HAP-1 (cell line): ENCODE measurements at regions not wholly inside any gene's neighbourhood (a gene's known extent, or its start where the extent isn't known, plus 50 kb on each side); places are given as distances from the start of the nearest gene placed in this dataset.

ENCODE experiments used
- DNase-seq, 2 experiments: peaks; one replicate each; pipeline ENCODE4 v3.0.0-alpha.2; 2016 to 2020; ENCODE audit warnings: low spot score in 2 of 2
- H3K27me3 ChIP-seq: fragments of 250-450 bp; sonication (Bioruptor Pico); 2 replicates; pipeline ENCODE4 v1.5.1; 2020; ENCODE audit warnings: low read depth, mild to moderate bottlenecking, moderate library complexity
- H3K36me3 ChIP-seq: fragments of 250-450 bp; sonication (Bioruptor Pico); replicated peaks from 2 replicates; pipeline ENCODE4 v1.5.1; 2020; ENCODE audit warnings: mild to moderate bottlenecking
- H3K4me1 ChIP-seq: fragments of 250-450 bp; sonication (Bioruptor Pico); 2 replicates; pipeline ENCODE4 v1.5.1; 2020; ENCODE audit warnings: mild to moderate bottlenecking
- H3K4me3 ChIP-seq: fragments of 250-450 bp; sonication (Bioruptor Pico); 2 replicates; pipeline ENCODE4 v1.5.1; 2020; ENCODE audit warnings: mild to moderate bottlenecking, moderate library complexity
- H3K9me3 ChIP-seq: fragments of 250-450 bp; sonication (Bioruptor Pico); 2 replicates; pipeline ENCODE4 v1.5.1; 2020; ENCODE audit warnings: mild to moderate bottlenecking, moderate library complexity
- in situ Hi-C: fragments of 300-500 bp; cut with MboI; formaldehyde crosslinking; loops from 3 replicates; pipeline ENCODE4 v1.14.3; 2020; ENCODE audit warnings: low sequenced_read_pairs, inconsistent platforms, mixed read lengths

GRCh38 chr3:70558956-70559355 is 246.5 kb upstream of the MDFIC2 start:
- Histone ChIP-seq H3K9me3 (no peaks in the 10 kb centered on the region), H3K4me3 (no peak overlapping the region), H3K4me1 (no peaks in the 10 kb centered on the region), H3K27me3 (no peaks in the 10 kb centered on the region), H3K36me3 (no peaks in the 10 kb centered on the region)
- in situ Hi-C loops = no loop called here
- no peak for DNase-seq

DNA sequence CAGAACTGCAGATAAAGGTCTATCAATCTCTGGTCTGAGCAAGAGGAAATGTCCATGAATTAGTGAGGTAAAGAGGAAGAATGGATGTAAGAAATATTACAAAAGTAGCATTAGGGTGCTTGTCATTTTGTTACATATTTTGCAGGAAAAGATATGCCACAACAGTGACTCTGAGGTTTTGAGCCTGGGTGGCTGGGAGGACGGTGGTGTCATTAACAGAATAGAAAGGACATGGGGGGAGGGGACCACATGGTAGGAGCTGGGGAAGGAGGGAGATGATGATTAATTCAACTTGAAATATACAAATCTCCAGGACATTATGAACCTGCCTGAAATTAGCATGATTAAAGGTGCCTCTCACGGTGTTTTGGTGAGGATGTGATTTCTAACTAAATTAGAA is 245.5 kb upstream of the MDFIC2 start:
- Histone ChIP-seq H3K9me3 (no peaks in the 10 kb centered on the region), H3K36me3 (no peaks in the 10 kb centered on the region), H3K4me3 (no peak overlapping the region), H3K4me1 (no peaks in the 10 kb centered on the region), H3K27me3 (no peaks in the 10 kb centered on the region)
- in situ Hi-C loops = no loop called here
- no peak for DNase-seq

DNA sequence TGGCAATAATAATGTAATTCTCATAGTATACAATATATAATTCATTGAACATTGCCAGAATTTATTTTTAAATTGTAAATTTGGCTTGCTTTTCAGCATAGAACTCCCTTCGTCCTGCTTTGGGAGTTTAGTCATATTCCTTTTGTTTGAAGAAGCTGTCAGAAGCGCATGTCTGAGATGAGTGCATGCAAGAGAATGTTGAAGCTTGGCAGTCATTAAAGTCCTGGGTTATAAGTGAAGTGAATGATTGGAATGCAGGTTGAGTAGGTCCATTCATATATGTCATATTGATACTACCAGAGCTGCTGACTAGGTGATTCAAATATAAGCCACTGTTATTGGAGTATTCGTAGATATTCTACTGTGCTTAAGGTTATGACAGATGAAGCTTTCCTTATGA is 243.6 kb upstream of the MDFIC2 start:
- H3K27me3 ChIP-seq = no peaks in the 10 kb centered on the region

GRCh38 chr3:70554170-70554569 is 241.7 kb upstream of the MDFIC2 start:
- Histone ChIP-seq H3K27me3 (no peaks in the 10 kb centered on the region), H3K9me3 (no peaks in the 10 kb centered on the region), H3K4me3 (no peak overlapping the region), H3K36me3 (no peaks in the 10 kb centered on the region), H3K4me1 (no peaks in the 10 kb centered on the region)
- in situ Hi-C loops = no loop called here
- no peak for DNase-seq

More for the DNA sequence above, 243.6 kb upstream of the MDFIC2 start:
- Histone ChIP-seq H3K9me3 (no peaks in the 10 kb centered on the region), H3K4me1 (no peaks in the 10 kb centered on the region), H3K4me3 (no peak overlapping the region), H3K36me3 (no peaks in the 10 kb centered on the region)
- no peak for DNase-seq
- in situ Hi-C loops = no loop called here

- Histone ChIP-seq H3K4me1 (no peaks in the 10 kb centered on the region; the same call in 1 of the 2 replicates), H3K4me3 (no peak overlapping the region), H3K36me3 (no peaks in the 10 kb centered on the region), H3K9me3 (no peaks in the 10 kb centered on the region), H3K27me3 (no peaks in the 10 kb centered on the region)
- peak in 1 of 2 experiments; percentile 63 for DNase-seq
- in situ Hi-C loops = no loop called here
Measured at GRCh38 chr3:70550723-70551319, 238.4 kb upstream of the MDFIC2 start.

DNA sequence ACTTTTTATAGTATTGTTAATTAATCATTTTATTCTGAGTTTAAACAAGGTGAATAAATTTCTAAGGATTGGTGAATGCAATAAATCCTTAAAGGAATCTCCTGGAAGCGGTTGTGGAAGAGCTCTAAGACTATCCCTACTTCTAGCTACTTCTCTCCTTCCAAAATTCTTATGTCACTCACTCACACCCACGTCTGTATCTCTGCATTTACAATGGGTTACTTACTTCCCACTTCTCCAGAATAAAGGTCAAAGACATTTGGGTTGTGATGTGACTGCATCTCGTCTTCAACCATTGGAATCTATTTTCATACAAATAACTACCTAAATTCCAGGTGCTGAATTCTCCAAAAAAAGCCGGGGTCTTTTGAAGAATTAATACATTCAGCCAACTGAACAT is 234.2 kb upstream of the MDFIC2 start:
- no peak for DNase-seq
- no peaks in the 10 kb centered on the region; the same call in 1 of the 2 replicates for H3K9me3 ChIP-seq
- no peaks in the 10 kb centered on the region for H3K27me3 ChIP-seq
- in situ Hi-C loops = loop anchor here (25.0 kb wide), 1 partner anchor 1116 kb away; no protein-coding TSS in a partner anchor
- H3K4me3 ChIP-seq = no peak overlapping the region
- no peaks in the 10 kb centered on the region for H3K36me3 ChIP-seq
- no peaks in the 10 kb centered on the region; the same call in 1 of the 2 replicates for H3K4me1 ChIP-seq

DNA sequence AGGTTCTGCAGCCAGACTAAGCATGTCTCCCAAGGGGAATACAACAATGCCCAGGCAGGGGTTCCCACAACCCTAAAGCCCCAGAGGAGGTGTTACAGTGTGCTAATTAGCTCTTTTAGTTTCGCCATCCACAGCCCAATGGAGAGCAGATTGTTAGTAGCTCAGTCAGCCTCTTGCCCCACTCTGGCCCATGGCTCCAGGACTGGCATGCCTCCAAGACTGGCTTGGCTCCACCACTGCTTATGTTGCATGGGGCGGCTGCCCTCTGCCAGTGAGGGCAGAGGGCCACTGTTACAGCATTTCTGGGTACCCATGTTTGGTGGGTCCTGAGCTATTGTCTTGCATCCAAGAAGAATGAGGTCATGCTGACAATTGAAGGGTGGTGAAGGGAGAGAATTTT is 231.1 kb upstream of the MDFIC2 start:
- no peak for DNase-seq
- H3K36me3 ChIP-seq = no peaks in the 10 kb centered on the region
- H3K27me3 ChIP-seq = no peaks in the 10 kb centered on the region
- H3K4me1 ChIP-seq = no peaks in the 10 kb centered on the region; the same call in 1 of the 2 replicates
- H3K4me3 ChIP-seq = no peak overlapping the region
- H3K9me3 ChIP-seq = no peaks in the 10 kb centered on the region; the same call in 1 of the 2 replicates
- in situ Hi-C loops = loop anchor here (25.0 kb wide), 1 partner anchor 1119 kb away; no protein-coding TSS in a partner anchor

DNA sequence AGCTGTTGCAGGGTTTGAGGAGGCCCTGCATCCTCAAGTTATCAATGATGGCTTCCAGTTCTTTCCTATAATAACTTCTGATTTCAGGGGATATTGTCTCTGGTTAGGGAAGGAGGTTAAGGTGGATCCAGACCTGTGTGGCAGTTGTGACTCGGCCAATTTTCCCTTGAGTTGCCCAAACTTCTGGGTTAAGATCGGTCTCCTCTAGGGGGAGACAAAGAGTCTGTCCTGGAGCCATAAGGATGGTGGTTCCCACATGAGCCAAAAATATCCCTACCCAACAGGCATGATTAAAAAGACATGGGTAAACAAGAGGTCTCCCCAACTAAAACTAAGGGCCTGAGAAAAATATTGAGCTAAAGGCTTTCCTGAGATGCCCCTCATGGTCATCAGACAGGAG is 227.5 kb upstream of the MDFIC2 start:
- Histone ChIP-seq H3K27me3 (no peaks in the 10 kb centered on the region), H3K4me1 (no peaks in the 10 kb centered on the region), H3K4me3 (no peak overlapping the region), H3K9me3 (no peaks in the 10 kb centered on the region; the same call in 1 of the 2 replicates), H3K36me3 (no peaks in the 10 kb centered on the region)
- in situ Hi-C loops = loop anchor here (25.0 kb wide), 1 partner anchor 1122 kb away; no protein-coding TSS in a partner anchor
- DNase-seq = peak in 1 of 2 experiments; percentile 14

DNA sequence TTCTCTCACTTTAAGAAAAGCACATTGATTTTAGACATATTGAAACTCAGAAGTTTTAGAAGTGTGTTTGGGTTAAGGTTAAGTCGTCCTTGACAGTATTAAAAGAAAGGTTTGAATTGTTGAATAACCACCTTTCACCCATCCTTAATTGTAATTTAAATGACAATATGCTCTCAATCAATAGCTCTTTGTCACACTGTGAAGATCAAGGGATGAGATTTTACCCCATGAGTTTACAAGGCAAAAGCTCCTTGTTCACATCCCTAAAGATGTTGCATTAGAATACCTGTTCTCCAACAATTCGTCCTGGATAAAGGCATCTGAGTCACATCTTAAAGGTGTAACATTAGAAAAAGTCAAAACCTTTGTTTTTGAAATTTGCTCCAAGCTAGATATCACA is 220.4 kb upstream of the MDFIC2 start:
- H3K4me3 ChIP-seq = no peak overlapping the region
- in situ Hi-C loops = loop anchor here (25.0 kb wide), 1 partner anchor 1129 kb away; no protein-coding TSS in a partner anchor
- H3K4me1 ChIP-seq = peaks cover 27% of the 10 kb centered on the region
- H3K9me3 ChIP-seq = no peaks in the 10 kb centered on the region
- H3K27me3 ChIP-seq = no peaks in the 10 kb centered on the region
- H3K36me3 ChIP-seq = no peaks in the 10 kb centered on the region
- DNase-seq = peak in 1 of 2 experiments; percentile 77

DNA sequence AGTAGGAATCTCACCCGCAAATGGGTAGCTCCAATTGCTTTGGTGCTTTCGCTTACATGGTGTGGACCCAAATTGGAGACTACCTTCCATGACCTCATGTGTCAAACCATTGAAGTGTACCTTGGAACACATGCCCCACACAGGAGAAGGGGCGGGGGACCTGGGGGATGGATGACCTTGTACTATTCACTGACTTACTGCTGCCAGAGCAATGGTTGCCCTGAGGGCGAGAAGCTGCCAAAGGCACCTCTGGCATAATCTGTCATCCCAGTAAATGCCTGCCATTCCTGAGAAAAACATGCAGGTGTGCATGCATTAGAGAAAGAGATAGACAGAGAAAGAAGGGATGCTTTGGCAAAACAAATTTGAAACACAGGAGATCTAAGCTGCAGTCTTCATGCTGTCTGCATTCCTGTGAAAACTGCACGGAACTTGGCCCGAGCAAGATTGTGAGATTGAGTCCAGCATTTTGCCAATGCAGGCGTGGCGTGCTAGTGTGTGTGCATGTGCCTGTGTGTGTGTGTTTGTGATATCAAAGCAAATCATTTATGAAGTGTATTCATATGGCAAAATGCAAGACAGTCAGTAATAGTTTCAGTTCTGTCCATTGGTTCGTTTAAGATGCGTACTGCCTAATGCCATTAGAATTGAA is 219.5 kb upstream of the MDFIC2 start:
- in situ Hi-C loops = loop anchor here (25.0 kb wide), 1 partner anchor 1130 kb away; no protein-coding TSS in a partner anchor
- peak in 1 of 2 experiments; percentile 65 for DNase-seq
- Histone ChIP-seq H3K4me1 (peaks cover 35% of the 10 kb centered on the region), H3K9me3 (no peaks in the 10 kb centered on the region), H3K4me3 (no peak overlapping the region), H3K36me3 (no peaks in the 10 kb centered on the region), H3K27me3 (no peaks in the 10 kb centered on the region)

GRCh38 chr3:70531063-70531657 is 218.7 kb upstream of the MDFIC2 start:
- in situ Hi-C loops = loop anchor here (25.0 kb wide), 1 partner anchor 1131 kb away; no protein-coding TSS in a partner anchor
- Histone ChIP-seq H3K9me3 (no peaks in the 10 kb centered on the region), H3K36me3 (no peaks in the 10 kb centered on the region), H3K4me3 (no peak overlapping the region), H3K4me1 (peaks cover 41% of the 10 kb centered on the region), H3K27me3 (no peaks in the 10 kb centered on the region)
- peak in 1 of 2 experiments; percentile 68 for DNase-seq

- DNase-seq = no peak
- in situ Hi-C loops = loop anchor here (25.0 kb wide), 1 partner anchor 1132 kb away; no protein-coding TSS in a partner anchor
- peaks cover 43% of the 10 kb centered on the region for H3K4me1 ChIP-seq
- no peaks in the 10 kb centered on the region for H3K9me3 ChIP-seq
- no peaks in the 10 kb centered on the region for H3K27me3 ChIP-seq
- no peaks in the 10 kb centered on the region for H3K36me3 ChIP-seq
- no peak overlapping the region for H3K4me3 ChIP-seq
Measured at GRCh38 chr3:70530626-70531025, 218.2 kb upstream of the MDFIC2 start.

DNA sequence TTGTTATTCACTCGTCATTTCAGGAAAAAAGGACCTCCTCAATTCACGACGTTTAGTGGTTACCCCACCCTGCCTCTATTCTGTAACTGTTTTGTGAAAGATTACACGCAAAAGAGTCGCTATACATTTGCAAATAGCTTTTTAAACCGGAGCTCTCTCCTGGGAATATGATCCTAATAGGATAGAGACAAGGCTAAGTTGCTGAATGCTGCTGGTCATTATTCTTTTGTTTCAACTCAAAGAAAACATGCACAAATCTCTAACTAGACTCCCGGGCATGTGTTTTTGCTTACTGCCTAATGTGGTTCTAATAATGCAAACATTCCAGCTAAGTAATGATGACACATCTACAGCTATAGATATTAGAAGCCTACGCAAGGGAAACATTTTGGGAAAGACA is 214.6 kb upstream of the MDFIC2 start:
- in situ Hi-C loops = loop anchor here (25.0 kb wide), 1 partner anchor 1135 kb away; no protein-coding TSS in a partner anchor
- H3K4me3 ChIP-seq = no peak overlapping the region
- H3K4me1 ChIP-seq = peaks cover 30% of the 10 kb centered on the region
- H3K36me3 ChIP-seq = no peaks in the 10 kb centered on the region
- H3K27me3 ChIP-seq = no peaks in the 10 kb centered on the region
- no peaks in the 10 kb centered on the region for H3K9me3 ChIP-seq
- DNase-seq = peak; percentile 57 to 97
